Inferior parietal cortex (tissue), 1 donor: ENCODE measurements at regions not wholly inside any gene's neighbourhood (a gene's known extent, or its start where the extent isn't known, plus 50 kb on each side); places are given as distances from the start of the nearest gene placed in this dataset.
"Not testable (repeated sequence)": the region's sequence is repeated elsewhere in the genome, so short reads cannot be mapped to it uniquely, and the experiment has no call there.

ENCODE experiments used
- DNase-seq: peaks from one replicate; pipeline ENCODE4 v3.0.0-alpha.2; 2016; ENCODE audit errors: extremely low spot score

- no peak for DNase-seq
These were observed 169.6 kb downstream of the EDEM1 start for GRCh38 chr3:5357089-5357488.

- DNase-seq: no peak
These were observed 171.4 kb downstream of the EDEM1 start for GRCh38 chr3:5358911-5359310.

DNA sequence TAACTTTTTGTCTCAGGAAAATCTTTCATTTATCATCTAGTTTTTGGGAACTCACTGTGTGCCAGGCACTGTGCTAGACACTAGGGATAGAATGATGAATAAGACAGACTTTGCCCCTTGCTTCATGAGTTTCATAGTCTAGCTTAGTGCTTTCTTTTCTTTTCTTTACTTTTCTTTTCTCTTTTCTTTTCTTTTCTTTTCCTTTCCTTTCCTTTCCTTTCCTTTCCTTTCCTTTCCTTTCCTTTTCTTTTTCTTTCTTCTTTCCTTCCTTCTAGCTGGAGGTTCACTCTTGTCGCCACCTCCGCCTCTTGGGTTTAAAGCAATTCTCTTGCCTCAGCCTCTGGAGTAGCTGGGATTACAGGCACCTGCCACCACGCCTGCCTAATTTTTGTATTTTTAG, 172.9 kb downstream of the EDEM1 start:
- DNase-seq: no peak

DNA sequence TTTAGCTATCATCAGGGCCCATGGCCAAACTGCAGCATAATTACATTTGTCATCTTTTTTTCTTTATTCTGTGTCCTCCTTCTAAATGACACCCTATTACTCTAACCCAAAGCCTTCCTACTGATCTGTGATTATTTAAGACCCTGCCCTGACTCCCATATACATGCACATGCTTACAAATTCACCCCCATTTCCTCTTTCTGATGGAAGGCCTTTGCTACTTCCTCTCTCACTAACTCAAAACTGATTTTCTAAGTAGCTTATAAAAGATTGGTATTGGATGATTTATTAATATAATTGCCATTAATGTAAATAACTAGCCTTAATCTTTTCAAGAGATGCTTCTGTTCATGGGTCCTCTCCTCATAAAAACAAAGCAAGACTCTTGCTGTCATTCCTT, 179.2 kb downstream of the EDEM1 start:
- DNase-seq: no peak

DNA sequence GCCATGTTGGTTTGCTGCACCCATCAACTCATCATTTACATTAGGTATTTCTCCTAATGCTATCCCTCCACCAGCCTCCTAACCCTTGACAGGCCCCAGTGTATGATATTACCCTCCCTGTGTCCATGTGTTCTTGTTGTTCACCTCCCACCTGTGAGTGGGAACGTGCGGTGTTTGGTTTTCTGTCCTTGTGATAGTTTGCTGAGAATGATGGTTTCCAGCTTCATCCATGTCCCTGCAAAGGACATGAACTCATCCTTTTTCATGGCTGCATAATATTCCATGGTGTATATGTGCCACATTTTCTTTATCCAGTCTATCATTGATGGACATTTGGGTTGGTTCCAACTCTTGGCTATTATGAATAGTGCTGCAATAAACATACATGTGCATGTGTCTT, 184.0 kb downstream of the EDEM1 start:
- DNase-seq: not testable (repeated sequence)

DNA sequence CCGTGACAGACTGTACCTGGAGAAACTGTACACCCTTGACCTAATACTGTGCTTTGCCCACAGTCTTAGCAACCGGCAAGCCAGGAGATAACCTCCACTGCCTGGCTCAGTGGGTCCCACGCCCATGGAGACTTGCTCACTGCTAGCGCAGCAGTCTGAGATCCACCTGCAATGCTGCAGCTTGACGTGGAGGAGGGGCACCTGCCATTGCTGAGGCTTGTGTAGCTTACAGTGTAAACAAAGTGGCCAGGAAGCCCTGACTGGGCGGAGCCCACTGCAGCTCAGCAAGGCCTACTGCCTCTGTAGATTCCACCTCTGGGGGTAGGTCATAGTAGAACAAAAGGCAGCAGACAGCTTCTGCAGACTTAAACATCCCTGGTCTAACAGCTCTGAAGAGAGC, 189.3 kb downstream of the EDEM1 start:
- DNase-seq: no peak

DNA sequence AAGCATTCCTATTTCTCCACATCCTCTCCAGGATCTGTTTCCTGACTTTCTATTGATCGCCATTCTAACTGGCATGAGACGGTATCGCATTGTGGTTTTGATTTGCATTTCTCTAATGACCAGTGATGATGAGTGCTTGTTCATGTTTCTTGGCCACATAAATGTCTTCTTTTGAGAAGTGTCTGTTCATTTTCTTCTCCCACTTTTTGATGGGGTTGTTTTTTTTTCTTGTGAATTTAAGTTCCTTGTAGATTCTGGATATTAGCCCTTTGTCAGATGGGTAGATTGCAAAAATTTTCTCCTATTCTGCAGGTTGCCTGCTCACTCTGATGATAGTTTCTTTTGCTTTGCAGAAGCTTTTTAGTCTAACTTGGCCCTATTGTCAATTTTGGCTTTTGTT, 191.8 kb downstream of the EDEM1 start:
- DNase-seq: not testable (repeated sequence)

- DNase-seq: not testable (repeated sequence)
These were observed 196.2 kb downstream of the EDEM1 start for GRCh38 chr3:5383486-5384263.

DNA sequence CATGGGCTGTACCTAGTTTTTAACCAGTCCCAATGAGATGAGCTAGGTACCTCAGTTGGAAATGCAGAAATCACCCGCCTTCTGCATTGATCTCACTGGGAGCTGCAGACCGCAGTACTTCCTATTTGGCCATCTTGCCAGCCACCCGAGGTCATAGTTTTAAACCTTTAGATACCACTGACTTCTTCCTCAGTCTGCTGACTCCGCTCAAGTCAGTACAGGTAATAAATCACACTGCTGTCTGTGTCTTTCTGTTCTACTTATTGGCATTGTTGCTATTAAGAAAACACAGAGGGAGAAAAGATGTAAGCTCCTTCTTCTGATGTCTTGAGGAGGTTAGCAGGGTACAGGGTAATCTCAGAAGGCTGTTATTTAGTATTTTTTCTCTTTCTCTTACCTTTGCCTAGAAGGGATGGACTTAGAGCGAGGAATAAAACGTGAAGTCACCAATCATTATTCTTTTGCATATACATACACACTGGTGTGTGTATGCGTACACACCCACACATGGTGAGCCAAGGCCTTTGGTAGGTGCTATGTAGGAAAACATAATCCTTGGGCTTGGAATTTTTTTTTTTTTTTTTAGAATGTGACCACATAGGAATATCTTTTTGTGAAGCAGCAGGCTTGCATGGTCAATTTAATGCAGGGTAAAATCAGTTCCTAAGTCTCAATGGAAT, 197.2 kb downstream of the EDEM1 start:
- DNase-seq: no peak

DNA sequence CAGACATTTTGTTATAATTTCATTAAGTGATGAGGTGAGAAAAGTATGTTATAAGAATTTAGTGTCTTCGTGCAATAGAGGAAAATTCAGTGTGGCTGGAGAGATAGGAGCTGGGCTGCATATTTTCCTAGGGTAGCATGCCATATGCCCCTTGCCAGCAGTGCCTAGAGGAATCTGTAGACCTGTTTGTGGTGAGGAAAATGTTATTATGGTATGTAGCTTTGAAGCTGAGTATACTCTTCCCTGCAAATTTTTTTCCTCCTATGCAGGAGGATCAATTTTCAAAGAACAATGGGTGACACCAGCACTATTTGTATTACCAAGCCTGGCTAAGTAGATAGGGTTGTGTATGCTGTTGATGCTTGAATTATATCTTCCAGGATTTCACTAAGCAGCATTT, 200.6 kb downstream of the EDEM1 start:
- no peak for DNase-seq

GRCh38 chr3:5389057-5389456, 201.6 kb downstream of the EDEM1 start:
- no peak for DNase-seq

DNA sequence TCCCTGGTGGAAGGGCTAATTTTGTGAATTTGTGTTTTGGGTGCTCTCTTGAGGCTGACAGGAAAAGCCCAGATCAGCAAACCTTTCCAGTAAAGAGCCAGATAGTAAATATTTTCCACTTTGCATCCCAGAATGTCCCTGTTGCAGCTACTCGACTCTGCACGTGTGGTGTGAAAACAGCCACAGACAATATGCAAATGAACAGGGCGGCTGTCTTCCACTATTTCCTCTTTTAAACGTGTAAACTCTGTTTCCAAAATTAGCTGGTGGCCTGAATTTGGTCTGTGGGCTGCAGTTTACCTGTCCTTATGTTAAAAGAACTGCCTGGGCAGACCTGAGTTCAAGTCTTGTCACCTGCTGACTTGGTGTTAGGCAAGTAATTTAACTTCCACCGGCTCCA, 202.7 kb downstream of the EDEM1 start:
- no peak for DNase-seq

DNA sequence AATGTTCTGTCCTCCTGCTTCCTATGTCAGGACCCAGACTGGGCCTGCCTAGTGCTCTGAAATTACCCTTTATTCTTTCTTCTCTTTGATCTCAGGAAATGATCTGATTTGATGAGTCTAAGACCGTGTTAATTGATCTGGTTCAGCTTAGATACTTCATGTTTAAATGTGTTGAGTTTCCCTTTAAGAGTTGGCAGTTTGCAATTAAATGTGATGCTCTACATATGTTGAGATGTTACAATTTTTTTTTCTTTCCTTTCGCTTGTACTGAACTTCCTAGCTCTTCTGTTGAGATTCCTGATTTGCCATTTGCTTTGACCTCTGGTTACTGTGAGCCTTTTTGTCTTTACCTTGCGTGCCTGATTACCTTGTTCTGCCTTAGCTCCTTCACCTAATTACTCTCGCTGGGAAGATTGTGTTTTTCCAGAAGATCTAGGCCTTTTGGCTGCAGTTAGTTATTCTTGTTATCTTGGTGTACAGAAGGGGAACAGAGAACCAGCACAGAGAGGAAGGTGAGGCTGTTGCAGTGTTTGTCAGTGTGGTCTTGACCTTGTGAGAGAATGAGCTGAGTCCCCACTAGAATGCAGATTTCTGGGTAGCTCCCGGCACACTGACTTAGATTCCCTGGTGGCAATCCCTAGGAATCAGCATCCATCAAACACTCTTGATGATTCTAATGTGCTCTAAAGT, 203.6 kb downstream of the EDEM1 start:
- no peak for DNase-seq

DNA sequence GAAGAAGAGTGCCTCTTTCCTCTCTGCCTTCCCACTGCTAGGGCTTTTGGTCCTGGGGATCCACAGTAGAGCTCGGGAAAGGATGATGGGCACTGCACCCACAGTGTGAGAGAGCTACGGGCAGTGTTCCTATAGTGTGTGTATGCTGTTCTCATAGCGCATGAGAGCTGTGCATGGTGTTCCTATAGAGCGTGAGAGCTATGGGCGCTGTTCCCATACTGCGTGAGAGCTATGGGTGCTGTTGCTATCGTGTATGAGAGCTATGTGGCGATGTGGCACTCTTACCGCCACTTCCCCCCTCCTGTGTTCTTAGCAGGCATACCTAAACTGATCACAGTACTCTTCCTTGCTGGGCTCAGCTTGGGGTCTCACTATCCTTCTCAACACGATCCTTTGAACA, 213.5 kb downstream of the EDEM1 start:
- no peak for DNase-seq

- DNase-seq: no peak
These were observed 217.2 kb downstream of the EDEM1 start for GRCh38 chr3:5404718-5405117.

DNA sequence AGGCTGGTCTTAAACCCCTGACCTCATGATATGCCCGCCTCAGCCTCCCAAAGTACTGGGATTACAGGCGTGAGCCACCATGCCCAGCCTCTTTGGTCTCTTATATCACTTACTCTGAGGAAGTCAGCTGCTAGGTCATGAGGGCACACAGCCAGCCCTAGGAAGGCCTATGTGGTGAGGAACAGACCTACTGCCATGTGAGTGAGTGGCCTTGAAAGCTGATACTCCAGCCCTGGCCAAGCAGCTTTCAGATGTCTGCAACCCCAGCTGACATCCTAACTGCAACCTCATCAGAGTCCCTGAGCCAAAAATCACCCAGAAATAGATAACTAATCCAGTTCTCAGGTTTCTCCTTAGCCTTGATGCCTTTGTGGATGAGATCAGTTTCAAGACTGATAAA, 224.3 kb downstream of the EDEM1 start:
- no peak for DNase-seq

DNA sequence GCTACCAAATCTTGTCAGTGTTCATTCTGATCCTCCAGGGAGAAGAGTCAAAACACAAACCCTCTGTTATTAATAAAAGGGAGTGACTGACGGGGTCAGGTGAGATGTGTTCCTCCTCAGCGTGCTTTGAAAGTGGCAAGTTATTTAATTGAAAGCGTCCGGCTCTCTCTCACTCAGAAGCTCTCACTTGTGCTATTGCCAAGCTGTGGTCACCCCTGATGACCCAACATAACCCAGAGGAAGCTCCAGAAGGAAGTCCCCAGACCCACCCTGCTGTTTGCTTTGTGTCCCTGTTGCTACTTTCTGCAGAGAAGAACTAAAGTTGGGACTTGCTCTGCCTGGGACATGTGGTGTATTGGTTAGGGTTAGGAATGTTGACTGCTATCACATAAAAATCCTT, 235.6 kb downstream of the EDEM1 start:
- DNase-seq: no peak

GRCh38 chr3:5423523-5423922, 236.0 kb downstream of the EDEM1 start:
- no peak for DNase-seq

GRCh38 chr3:5425371-5425770, 237.9 kb downstream of the EDEM1 start:
- DNase-seq: no peak

DNA sequence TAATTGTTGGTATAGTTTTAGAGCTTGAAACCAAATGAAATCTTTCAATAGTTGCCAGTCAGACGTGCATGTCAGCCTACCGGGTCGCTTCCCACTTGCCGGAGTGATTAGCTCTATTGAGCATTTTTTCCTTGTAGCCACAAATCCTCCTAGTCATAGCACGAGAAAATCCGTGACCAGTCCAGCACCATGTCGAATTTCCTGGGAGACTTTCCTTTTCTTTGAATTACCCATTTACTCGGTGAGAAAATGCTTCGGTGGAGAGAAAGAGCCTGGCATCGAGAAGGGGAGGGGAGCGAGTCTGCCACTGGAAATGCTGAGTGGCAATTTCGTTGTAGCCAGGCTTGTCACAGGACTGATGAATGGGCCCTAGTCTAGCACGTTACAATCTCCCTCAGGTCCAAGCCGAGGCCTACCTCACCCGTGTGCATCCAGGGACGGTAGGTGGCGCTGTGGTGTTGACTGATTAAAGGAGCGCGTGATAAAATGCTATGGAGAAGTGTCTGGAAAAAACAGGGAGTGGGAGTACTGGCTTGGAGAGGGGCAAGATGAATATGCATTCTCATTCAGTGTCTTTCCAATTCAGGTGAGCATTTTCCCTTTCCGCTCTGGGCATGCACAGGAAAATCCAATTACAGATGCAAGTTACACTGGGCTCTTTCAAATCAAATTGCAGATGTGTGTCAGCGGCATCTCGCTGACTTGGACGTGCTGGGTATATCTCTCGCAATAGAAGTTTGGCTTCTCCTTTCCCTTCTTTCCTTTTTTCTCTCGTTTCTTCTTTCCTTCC, 238.8 kb downstream of the EDEM1 start:
- peak; percentile 94 for DNase-seq

- no peak for DNase-seq
These were observed 239.5 kb downstream of the EDEM1 start for GRCh38 chr3:5427021-5427420.

- DNase-seq: no peak
These were observed 240.4 kb downstream of the EDEM1 start for GRCh38 chr3:5427938-5428337.
